ENCODE measurements at regions not wholly inside any gene's neighbourhood (a gene's known extent, or its start where the extent isn't known, plus 50 kb on each side); places are given as distances from the start of the nearest gene placed in this dataset.

DNA sequence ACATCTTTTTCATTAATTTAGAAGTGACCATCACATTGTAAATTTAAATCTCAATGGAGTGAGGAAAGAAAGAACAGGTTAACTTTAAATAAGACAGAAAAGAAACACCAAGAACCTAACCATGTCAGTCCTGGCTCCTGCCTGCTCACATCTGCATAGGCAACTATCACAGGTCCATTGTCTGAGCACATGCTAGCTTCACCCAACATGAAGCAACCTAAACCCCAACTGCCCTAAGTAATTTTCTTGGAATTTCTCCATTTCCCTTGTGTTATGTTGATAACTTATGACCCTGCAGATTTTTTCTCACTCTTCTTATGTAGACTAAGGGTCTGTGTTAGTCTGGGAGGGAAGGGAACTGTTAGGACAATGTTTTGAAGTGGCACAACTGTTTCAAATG is 2205.8 kb upstream of the ACO1 start:
- DNase-seq (ENCODE audit: low spot score): no peak
- TF ChIP-seq POLR2A (IDR thresholded peaks at IDR 0.05): no peak
- no peak for TF ChIP-seq POLR2AphosphoS5 (IDR thresholded peaks at IDR 0.05)
- no peak overlapping the region for H3K27ac ChIP-seq
- no peaks in the 10 kb centered on the region for H3K36me3 ChIP-seq
- no peaks in the 10 kb centered on the region for H3K4me1 ChIP-seq (replicated peaks)
- intact Hi-C loops (cut with DNase I): no loop called here
- H3K27me3 ChIP-seq (replicated peaks; ENCODE audit: insufficient read depth): no peaks in the 10 kb centered on the region
- no peak overlapping the region for H3K4me3 ChIP-seq
- no peaks in the 10 kb centered on the region for H3K9me3 ChIP-seq

DNA sequence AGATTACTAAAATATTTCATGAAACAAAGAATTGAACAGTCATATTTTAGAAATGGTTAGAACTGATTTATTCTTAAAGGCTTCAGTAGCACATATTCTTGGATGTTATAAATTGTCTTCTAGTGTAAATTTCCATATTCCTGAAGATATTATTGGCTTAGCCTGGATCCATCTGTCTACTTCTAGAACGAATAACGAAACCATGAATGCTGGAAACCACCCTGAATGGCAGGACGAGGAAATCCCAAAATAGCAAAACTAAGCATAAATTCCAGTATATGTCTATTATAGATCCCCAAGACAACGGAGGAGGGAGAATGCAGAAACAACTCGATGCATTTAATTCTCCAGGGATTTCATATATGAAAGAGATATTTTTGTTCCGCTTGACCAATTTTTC is 2191.0 kb upstream of the ACO1 start:
- Histone ChIP-seq H3K36me3 (no peaks in the 10 kb centered on the region), H3K9me3 (no peaks in the 10 kb centered on the region), H3K27me3 (replicated peaks; ENCODE audit: insufficient read depth) (no peaks in the 10 kb centered on the region), H3K4me3 (no peak overlapping the region), H3K27ac (no peak overlapping the region), H3K4me1 (replicated peaks) (no peaks in the 10 kb centered on the region)
- no peak for DNase-seq (ENCODE audit: low spot score)
- 90% methylated on average over 6 of the region's 6 CpGs for WGBS
- intact Hi-C loops (cut with DNase I): no loop called here
- TF ChIP-seq POLR2AphosphoS5 (IDR thresholded peaks at IDR 0.05) (no peak), POLR2A (IDR thresholded peaks at IDR 0.05) (no peak)
- TF ChIP-seq, protein P1, sequence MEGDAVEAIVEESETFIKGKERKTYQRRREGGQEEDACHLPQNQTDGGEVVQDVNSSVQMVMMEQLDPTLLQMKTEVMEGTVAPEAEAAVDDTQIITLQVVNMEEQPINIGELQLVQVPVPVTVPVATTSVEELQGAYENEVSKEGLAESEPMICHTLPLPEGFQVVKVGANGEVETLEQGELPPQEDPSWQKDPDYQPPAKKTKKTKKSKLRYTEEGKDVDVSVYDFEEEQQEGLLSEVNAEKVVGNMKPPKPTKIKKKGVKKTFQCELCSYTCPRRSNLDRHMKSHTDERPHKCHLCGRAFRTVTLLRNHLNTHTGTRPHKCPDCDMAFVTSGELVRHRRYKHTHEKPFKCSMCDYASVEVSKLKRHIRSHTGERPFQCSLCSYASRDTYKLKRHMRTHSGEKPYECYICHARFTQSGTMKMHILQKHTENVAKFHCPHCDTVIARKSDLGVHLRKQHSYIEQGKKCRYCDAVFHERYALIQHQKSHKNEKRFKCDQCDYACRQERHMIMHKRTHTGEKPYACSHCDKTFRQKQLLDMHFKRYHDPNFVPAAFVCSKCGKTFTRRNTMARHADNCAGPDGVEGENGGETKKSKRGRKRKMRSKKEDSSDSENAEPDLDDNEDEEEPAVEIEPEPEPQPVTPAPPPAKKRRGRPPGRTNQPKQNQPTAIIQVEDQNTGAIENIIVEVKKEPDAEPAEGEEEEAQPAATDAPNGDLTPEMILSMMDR (IDR thresholded peaks at IDR 0.05): no peak

DNA sequence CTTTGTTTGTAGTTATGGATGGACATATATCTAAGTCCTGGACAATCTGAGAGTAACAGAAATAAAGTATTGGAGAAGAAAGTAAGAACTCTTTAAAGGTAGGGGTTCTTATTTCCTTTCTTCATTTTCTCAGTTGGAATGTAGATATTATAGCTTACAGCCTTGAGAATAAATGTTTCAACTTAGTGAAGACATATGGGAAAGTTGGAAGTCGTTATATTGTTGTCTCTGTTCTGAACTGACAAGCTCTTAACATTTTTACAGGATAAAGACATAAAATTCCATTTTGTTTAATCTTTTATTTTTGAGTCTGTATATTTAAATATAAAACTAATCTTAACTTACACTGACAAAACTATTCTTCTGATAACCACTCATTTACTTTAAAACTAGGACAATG is 2187.5 kb upstream of the ACO1 start:
- H3K9me3 ChIP-seq: no peaks in the 10 kb centered on the region
- H3K27me3 ChIP-seq (replicated peaks; ENCODE audit: insufficient read depth): no peaks in the 10 kb centered on the region
- 74% methylated on average over 1 of the region's 1 CpG for WGBS
- no peak for DNase-seq (ENCODE audit: low spot score)
- H3K27ac ChIP-seq: no peak overlapping the region
- no peak overlapping the region for H3K4me3 ChIP-seq
- H3K36me3 ChIP-seq: no peaks in the 10 kb centered on the region
- TF ChIP-seq, protein P1 (IDR thresholded peaks at IDR 0.05): no peak
- TF ChIP-seq POLR2A (IDR thresholded peaks at IDR 0.05) (no peak), POLR2AphosphoS5 (IDR thresholded peaks at IDR 0.05) (no peak)
- H3K4me1 ChIP-seq (replicated peaks): no peaks in the 10 kb centered on the region
- intact Hi-C loops (cut with DNase I): no loop called here

DNA sequence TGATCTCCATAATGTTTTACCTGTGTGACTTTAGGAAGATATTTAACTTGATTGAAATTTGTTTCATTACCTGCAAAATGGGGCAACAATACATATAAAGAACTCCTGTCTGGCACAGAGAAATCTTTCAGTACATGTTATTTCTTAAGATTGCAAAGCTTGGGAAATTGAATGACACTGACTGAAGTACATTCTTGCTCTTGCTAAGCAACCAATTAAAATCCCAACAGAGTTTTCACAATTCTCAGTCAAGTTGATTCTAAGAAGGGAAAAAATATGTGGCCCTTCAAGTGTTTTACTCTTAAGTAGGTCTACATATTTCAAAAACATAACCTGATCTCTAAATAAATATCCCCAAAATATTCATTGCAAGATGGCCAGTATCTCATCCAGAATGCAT is 2187.0 kb upstream of the ACO1 start:
- no peak for DNase-seq (ENCODE audit: low spot score)
- no peak overlapping the region for H3K4me3 ChIP-seq
- H3K27ac ChIP-seq: no peak overlapping the region
- TF ChIP-seq, protein P1 (IDR thresholded peaks at IDR 0.05): no peak
- no peak for TF ChIP-seq POLR2A (IDR thresholded peaks at IDR 0.05)
- no peak for TF ChIP-seq POLR2AphosphoS5 (IDR thresholded peaks at IDR 0.05)
- intact Hi-C loops (cut with DNase I): no loop called here
- H3K36me3 ChIP-seq: no peaks in the 10 kb centered on the region
- H3K4me1 ChIP-seq (replicated peaks): no peaks in the 10 kb centered on the region
- no peaks in the 10 kb centered on the region for H3K9me3 ChIP-seq
- no peaks in the 10 kb centered on the region for H3K27me3 ChIP-seq (replicated peaks; ENCODE audit: insufficient read depth)

DNA sequence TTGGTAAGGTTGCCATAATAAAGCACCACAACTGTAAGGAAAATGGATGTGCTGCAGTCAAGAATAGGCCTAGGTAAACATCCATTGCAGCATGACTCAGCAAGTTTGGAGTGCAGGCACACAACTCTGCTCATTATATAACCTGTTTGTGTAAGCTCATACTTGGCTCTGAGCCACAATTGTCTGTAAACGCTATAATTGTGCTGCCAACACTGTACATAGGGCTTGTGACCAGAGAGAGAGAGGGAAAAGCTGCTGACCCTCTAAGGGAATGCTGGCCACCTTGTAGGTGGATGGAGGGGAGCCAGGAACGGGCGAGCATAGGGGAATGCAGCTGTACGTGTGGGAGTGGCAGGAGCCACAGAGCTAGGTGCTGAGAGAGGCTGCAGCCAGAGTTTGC is 2186.5 kb upstream of the ACO1 start:
- Histone ChIP-seq H3K9me3 (no peaks in the 10 kb centered on the region), H3K4me1 (replicated peaks) (no peaks in the 10 kb centered on the region), H3K4me3 (no peak overlapping the region), H3K27ac (no peak overlapping the region), H3K27me3 (replicated peaks; ENCODE audit: insufficient read depth) (no peaks in the 10 kb centered on the region), H3K36me3 (no peaks in the 10 kb centered on the region)
- WGBS: 53% methylated on average over 4 of the region's 4 CpGs
- intact Hi-C loops (cut with DNase I): no loop called here
- DNase-seq (ENCODE audit: low spot score): no peak
- TF ChIP-seq, protein P1 (IDR thresholded peaks at IDR 0.05): no peak
- no peak for TF ChIP-seq POLR2AphosphoS5 (IDR thresholded peaks at IDR 0.05)
- TF ChIP-seq POLR2A (IDR thresholded peaks at IDR 0.05): no peak

Data from prostate gland (tissue), 2 donors.